HCT116 (cell line): ENCODE measurements at regions not wholly inside any gene's neighbourhood (a gene's known extent, or its start where the extent isn't known, plus 50 kb on each side); places are given as distances from the start of the nearest gene placed in this dataset.

Experiments
- ATAC-seq: fragments of 200-7000 bp; cut with Tn5 transposase; 2 replicates; pipeline ENCODE4 v1.9.1; 2020; ENCODE audit warnings: mild to moderate bottlenecking, moderate library complexity
- BruUV-seq: library from RNA; stranded (reverse); fragments of 400-500 nt; replicated peaks from 2 replicates; lab custom pipeline; 2021; lab: Mats Ljungman, UMichigan
- CTCF ChIA-PET: fragments of 300-600 bp; sonication (Branson Sonifier 250); formaldehyde crosslinking; loops from one replicate; lab custom pipeline; 2021; ENCODE audit warnings: antibody characterized with exemption; lab: Charles Lee
- POLR2A ChIA-PET: fragments of 300-600, 350-600 bp; sonication (Branson Sonifier 250); formaldehyde crosslinking; loops from one replicate; lab custom pipeline; 2021; ENCODE audit warnings: antibody characterized with exemption; lab: Charles Lee
- RAD21 ChIA-PET, 2 experiments: fragments of 300-600 bp; sonication (Branson Sonifier 250); formaldehyde crosslinking; loops; one replicate each; lab custom pipeline; 2023; ENCODE audit warnings: low total read pairs in 2 of 2; ENCODE audit not compliant: uncharacterized antibody in 2 of 2, unreplicated experiment in 2 of 2, low non-redundant PET in 1 of 2; lab: Charles Lee
- DNase-seq: peaks from one replicate; pipeline ENCODE4 v3.0.0-alpha.2; 2010; ENCODE audit warnings: low read depth, low spot score
- H2AFZ ChIP-seq: fragments of 200-600 bp; shearing (Covaris generic), sonication (generic); 2 replicates; pipeline ENCODE4 v1.6.1; 2017; ENCODE audit warnings: low read depth, mixed run types, mixed read lengths, antibody characterized with exemption, low read length; ENCODE audit not compliant: poor library complexity, severe bottlenecking
- H3K27ac ChIP-seq: 2 replicates; pipeline ENCODE4 v1.5.1; 2012; ENCODE audit warnings: low read depth, low read length
- H3K27me3 ChIP-seq: fragments of 200-600 bp; sonication (generic); 2 replicates; pipeline ENCODE4 v1.6.1; 2016; ENCODE audit warnings: mixed run types, low read length, mixed read lengths; ENCODE audit not compliant: insufficient read depth
- H3K36me3 ChIP-seq, 2 experiments: fragments of 200-500 bp in 1 of 2; fragments of 200-600 bp in 1 of 2; sonication (Bioruptor generic) in 1 of 2; sonication (generic) in 1 of 2; 2 replicates each; pipeline versions ENCODE4 v1.5.1 to v1.6.1; 2014 to 2016; ENCODE audit warnings: low read length in 2 of 2, inconsistent platforms in 1 of 2, mixed read lengths in 1 of 2, mixed run types in 1 of 2; ENCODE audit not compliant: insufficient read depth in 2 of 2, control insufficient read depth in 1 of 2
- H3K4me1 ChIP-seq, 2 experiments: fragments of 200-600 bp in 1 of 2; sonication (generic) in 1 of 2; 2 replicates each; pipeline versions ENCODE4 v1.5.1 to v1.6.1; 2012 to 2017; ENCODE audit warnings: low read length in 2 of 2, inconsistent platforms in 1 of 2, mild to moderate bottlenecking in 1 of 2, mixed read lengths in 1 of 2, mixed run types in 1 of 2, moderate library complexity in 1 of 2; ENCODE audit not compliant: insufficient read depth in 2 of 2, control insufficient read depth in 1 of 2
- H3K4me2 ChIP-seq: fragments of 200-600 bp; sonication (generic); 2 replicates; pipeline ENCODE4 v1.6.1; 2017; ENCODE audit warnings: mixed run types, low read length, mixed read lengths
- H3K4me3 ChIP-seq, 2 experiments: fragments of 200-600 bp in 1 of 2; sonication (generic) in 1 of 2; replicated peaks in 1 of 2; 2 replicates each; pipeline ENCODE4 v1.5.1; 2011 to 2016; ENCODE audit warnings: low read length in 2 of 2, control low read depth in 1 of 2, low read depth in 1 of 2, mild to moderate bottlenecking in 1 of 2, mixed read lengths in 1 of 2, mixed run types in 1 of 2
- H3K79me2 ChIP-seq: fragments of 200-600 bp; sonication (generic); 2 replicates; pipeline ENCODE4 v1.6.1; 2017; ENCODE audit warnings: mild to moderate bottlenecking, mixed run types, low read length, moderate library complexity, mixed read lengths; ENCODE audit not compliant: insufficient read depth
- H3K9ac ChIP-seq: fragments of 200-600 bp; sonication (generic); 2 replicates; pipeline ENCODE4 v1.6.1; 2016; ENCODE audit warnings: low read length, mixed read lengths
- H3K9me2 ChIP-seq: fragments of 200-600 bp; sonication (generic), shearing (Covaris generic); 2 replicates; pipeline ENCODE4 v1.6.1; 2017; ENCODE audit warnings: mixed run types, mild to moderate bottlenecking, moderate library complexity; ENCODE audit not compliant: insufficient read depth
- H3K9me3 ChIP-seq, 2 experiments: fragments of 200-500 bp in 1 of 2; fragments of 200-600 bp in 1 of 2; sonication (Bioruptor generic) in 1 of 2; sonication (generic) in 1 of 2; 2 replicates each; pipeline ENCODE4 v1.6.1; 2014 to 2017; ENCODE audit warnings: low read length in 2 of 2, mixed read lengths in 2 of 2, inconsistent platforms in 1 of 2, low read depth in 1 of 2, mild to moderate bottlenecking in 1 of 2, mixed run types in 1 of 2, moderate library complexity in 1 of 2; ENCODE audit not compliant: control insufficient read depth in 1 of 2, insufficient read depth in 1 of 2
- H4K20me1 ChIP-seq: fragments of 200-600 bp; sonication (generic), shearing (Covaris generic); 2 replicates; pipeline ENCODE4 v1.6.1; 2017; ENCODE audit warnings: mixed run types, mild to moderate bottlenecking, moderate library complexity; ENCODE audit not compliant: insufficient read depth
- ATF3 ChIP-seq: IDR thresholded peaks from 2 replicates; pipeline ENCODE4 v1.6.1; 2012
- CBX3 ChIP-seq: IDR thresholded peaks from 2 replicates; pipeline ENCODE4 v1.6.1; 2012; ENCODE audit warnings: low read depth
- CEBPB ChIP-seq: IDR thresholded peaks from 2 replicates; pipeline ENCODE4 v1.6.1; 2012; ENCODE audit warnings: low read depth
- JUND ChIP-seq: IDR thresholded peaks from 2 replicates; pipeline ENCODE4 v1.6.1; 2012
- MAX ChIP-seq: IDR thresholded peaks from 2 replicates; pipeline ENCODE4 v1.6.1; 2012
- POLR2AphosphoS5 ChIP-seq: IDR thresholded peaks from 2 replicates; pipeline ENCODE4 v1.6.1; 2011; ENCODE audit warnings: mild to moderate bottlenecking, low read depth, low read length, moderate library complexity
- RAD21 ChIP-seq: IDR thresholded peaks from 2 replicates; pipeline ENCODE4 v1.6.1; 2012; ENCODE audit warnings: low read depth, mild to moderate bottlenecking
- SP1 ChIP-seq: IDR thresholded peaks from 2 replicates; pipeline ENCODE4 v1.6.1; 2012; ENCODE audit warnings: low read depth
- ZBTB33 ChIP-seq: IDR thresholded peaks from 2 replicates; pipeline ENCODE4 v1.6.1; 2011; ENCODE audit warnings: mild to moderate bottlenecking, low read length, moderate library complexity; ENCODE audit not compliant: insufficient replicate concordance; ENCODE audit errors: extremely low read depth
- ZFX ChIP-seq: fragments of 450-650 bp; IDR thresholded peaks from 2 replicates; pipeline ENCODE4 v1.6.1; 2017
- intact Hi-C: fragments of 100-400 bp; cut with micrococcal nuclease; formaldehyde crosslinking; loops from 2 replicates; pipeline ENCODE4 v1.10.0; 2022

GRCh38 chr3:124401843-124402242 lies 328.4 kb upstream of the UMPS start:
- Histone ChIP-seq H3K27me3 (peaks cover 35% of the 10 kb centered on the region; the same call in 1 of the 2 replicates), H3K4me2 (no peak overlapping the region), H4K20me1 (no peaks in the 10 kb centered on the region), H3K27ac (no peak overlapping the region), H3K36me3 (no peaks in the 10 kb centered on the region), H3K4me1 (no peaks in the 10 kb centered on the region)
- intact Hi-C loops = no loop called here
- no peak for DNase-seq
- ChIA-PET CTCF (interaction anchor here (1.4 kb wide), 1 partner anchor 10 kb away, joined by 3 read pairs; no protein-coding TSS in a partner anchor), POLR2A (no interaction called here)
- TF ChIP-seq CBX3 (no peak), RAD21 (no peak), JUND (no peak), CEBPB (no peak), ZBTB33 (no peak), ZFX (no peak), SP1 (no peak), MAX (no peak), POLR2AphosphoS5 (no peak), ATF3 (no peak)
- TF ChIP-seq, all 23 proteins: peak for 0
- H3K9me3 ChIP-seq = no peaks in the 10 kb centered on the region
- H2AFZ ChIP-seq = no peak overlapping the region
- H3K79me2 ChIP-seq = no peaks in the 10 kb centered on the region
- no peak overlapping the region for H3K9ac ChIP-seq
- BruUV-seq = no TSS peak
- H3K4me3 ChIP-seq = no peak overlapping the region
- no peak for ATAC-seq
- no peaks in the 10 kb centered on the region for H3K9me2 ChIP-seq
- RAD21 ChIA-PET = no interaction called here
